SHP77 (cell line): ENCODE measurements at regions not wholly inside any gene's neighbourhood (a gene's known extent, or its start where the extent isn't known, plus 50 kb on each side); places are given as distances from the start of the nearest gene placed in this dataset.

ENCODE experiments used
- DNase-seq, 2 experiments: peaks; one replicate each; lab custom pipeline; 2025; lab: John Stamatoyannopoulos, UW

DNA sequence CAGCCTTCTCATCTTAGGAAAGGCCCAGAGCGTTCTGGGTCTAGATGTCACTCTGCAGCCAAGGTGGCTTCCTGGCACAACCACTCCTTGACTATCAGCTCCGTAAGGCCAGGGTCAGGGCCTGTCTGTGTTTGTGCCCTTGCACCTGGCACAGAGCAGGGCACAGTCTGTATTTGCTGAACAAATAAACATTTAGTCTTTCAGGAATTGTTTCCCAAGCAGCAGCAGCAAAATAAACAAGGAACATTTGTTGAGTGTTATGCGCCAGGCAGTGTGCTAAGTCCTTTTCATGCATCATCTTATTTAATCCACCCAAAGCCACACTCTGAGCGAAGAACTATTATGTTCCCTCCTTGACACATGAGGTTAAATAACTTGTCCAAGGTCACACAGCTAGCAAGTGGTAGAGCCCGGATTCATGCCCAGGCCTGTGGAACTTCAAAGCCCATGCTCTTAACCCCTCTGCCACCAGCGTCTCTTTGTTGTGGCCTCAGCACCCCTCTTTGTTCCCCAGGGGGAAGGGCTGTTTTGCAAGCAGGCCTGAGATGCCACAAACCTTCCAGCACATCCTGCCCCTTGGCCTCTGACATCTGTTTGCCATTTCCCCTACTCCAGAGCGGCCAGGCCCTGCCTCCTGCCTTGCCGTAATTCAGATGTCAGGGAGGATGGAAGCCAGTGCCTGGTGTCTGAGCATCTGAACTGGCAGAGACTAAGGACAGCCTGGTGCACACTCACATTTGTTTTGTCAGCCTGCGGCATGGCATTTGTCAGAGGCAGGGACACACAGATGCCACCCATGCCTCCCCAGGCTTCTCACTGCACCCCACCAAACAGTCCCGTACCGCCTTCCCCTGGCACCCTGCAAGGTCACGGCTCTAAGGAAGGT lies 325.8 kb upstream of the ZMIZ1 start:
- DNase-seq = peak in 1 of 2 experiments; percentile 15

GRCh38 chr10:78744056-78744455 lies 324.7 kb upstream of the ZMIZ1 start:
- no peak for DNase-seq

- no peak for DNase-seq
These were observed 324.2 kb upstream of the ZMIZ1 start for GRCh38 chr10:78744491-78745090.

GRCh38 chr10:78745441-78745840 lies 323.3 kb upstream of the ZMIZ1 start:
- DNase-seq = no peak

GRCh38 chr10:78746155-78746763 lies 322.5 kb upstream of the ZMIZ1 start:
- DNase-seq = no peak

GRCh38 chr10:78747401-78748234 lies 321.1 kb upstream of the ZMIZ1 start:
- DNase-seq = no peak

GRCh38 chr10:78748235-78748533 lies 320.6 kb upstream of the ZMIZ1 start:
- no peak for DNase-seq

- DNase-seq = no peak
These were observed 319.6 kb upstream of the ZMIZ1 start for GRCh38 chr10:78749200-78749599.

DNA sequence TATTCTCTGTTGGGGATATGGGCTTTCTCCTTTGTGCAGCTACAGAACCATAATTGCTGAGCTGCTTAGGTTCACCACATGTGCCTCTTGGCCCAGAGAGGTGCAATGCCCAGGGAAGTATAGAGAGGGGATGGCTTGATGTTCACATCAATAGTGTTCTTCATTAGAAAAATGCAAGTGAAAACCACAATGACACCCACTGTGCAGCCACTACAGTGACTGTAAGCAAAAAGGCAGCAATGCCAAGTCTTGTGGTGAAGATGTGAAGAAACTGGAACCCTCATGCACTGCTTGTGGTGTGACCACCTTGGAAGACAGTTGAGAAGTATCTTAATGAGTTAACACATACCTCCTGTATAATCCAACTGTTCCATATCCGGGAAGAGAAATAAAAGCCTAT lies 318.9 kb upstream of the ZMIZ1 start:
- DNase-seq = no peak

DNA sequence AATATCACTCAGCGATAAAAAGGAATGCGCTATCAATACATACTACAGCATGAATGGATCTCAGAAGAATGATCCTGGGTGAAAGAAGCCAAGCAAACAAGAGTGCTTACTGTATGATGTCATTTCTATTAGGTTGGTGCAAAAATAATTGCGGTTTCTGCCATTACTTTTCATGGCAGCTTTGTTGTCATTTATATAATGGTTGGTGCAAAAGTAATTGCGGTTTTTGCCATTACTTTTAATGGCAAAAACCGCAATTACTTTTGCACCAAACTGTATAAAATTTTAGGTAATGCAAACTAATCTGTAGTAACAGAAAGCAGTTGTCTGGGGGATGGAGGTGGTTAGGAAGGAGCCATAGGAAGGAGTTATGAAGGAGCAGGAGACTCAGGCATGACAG lies 318.3 kb upstream of the ZMIZ1 start:
- DNase-seq = no peak

GRCh38 chr10:78751716-78752115 lies 317.1 kb upstream of the ZMIZ1 start:
- no peak for DNase-seq

DNA sequence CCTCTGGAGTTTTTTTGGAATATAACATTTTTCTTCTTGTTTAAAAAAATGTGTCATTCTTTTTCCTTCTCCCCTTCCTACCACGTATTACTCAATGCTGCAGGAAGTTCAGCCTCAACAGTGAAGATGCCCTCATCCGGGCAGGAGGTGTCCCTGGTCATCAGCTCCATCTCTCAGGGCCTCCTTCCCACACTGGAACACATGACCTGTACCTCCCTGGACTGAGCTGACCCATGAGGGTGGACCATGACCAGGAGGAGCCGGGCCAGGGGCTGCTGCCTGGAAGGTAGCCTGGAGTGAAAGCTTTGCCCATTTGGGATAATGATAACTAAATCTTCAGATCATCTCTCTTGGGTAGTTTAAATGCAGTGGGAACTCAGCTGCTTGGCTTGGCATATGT lies 316.5 kb upstream of the ZMIZ1 start:
- no peak for DNase-seq

DNA sequence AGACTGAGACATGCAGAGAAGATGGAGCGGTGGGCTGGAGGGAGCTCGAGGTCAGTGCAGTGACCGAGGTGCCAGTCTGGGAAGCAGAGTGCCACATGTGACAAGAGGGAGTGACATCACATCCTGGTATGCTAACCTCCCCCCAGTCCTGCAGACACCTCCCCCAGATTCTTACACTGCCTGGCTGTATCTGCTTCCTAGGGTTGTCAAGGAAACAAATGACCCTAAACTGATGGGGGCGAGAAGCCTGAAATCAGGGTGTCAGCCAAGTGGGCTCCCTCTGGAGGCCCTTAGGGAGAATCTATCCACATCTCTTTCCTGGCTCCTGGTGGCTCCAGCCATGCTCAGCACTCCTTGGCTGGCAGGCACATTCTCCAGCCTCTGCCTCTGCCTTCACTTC lies 316.1 kb upstream of the ZMIZ1 start:
- no peak for DNase-seq

DNA sequence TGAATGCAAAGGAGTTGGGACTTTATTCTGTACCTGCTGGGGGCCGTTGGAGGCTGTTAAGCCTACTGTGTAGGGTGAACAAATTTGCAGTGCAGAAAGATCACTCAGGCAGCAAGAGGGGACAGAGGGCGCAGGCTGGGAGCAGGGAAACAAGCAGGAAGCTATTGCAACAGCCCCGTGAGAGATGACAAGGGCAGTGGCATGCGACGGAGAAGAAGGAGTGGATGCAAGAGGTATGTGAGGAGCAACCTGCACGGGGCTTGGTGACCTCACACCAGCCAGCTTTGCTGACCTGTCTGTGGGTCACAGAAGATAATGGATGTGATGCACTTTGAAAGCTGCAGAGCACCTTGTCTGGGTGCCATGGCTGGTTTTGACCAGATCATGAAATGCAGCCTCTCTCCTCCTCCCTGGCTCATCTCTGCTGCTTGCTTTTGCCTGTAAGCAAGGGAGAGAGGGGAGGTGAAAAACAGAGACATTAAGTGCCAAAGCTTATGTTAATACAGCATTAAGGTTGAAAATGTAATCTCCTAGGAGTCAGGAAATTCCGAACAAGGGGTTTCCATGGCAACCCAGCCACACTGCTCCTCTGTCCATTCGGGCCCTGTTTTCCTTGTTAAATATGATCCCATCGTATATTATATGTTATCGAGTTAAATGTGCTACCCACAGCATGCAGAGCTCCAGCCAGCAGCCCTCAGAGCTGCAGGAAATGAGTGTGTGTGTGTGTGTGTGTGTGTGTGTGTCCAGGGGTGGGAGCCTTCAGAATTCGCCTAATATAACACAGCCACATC lies 314.3 kb upstream of the ZMIZ1 start:
- DNase-seq = no peak

DNA sequence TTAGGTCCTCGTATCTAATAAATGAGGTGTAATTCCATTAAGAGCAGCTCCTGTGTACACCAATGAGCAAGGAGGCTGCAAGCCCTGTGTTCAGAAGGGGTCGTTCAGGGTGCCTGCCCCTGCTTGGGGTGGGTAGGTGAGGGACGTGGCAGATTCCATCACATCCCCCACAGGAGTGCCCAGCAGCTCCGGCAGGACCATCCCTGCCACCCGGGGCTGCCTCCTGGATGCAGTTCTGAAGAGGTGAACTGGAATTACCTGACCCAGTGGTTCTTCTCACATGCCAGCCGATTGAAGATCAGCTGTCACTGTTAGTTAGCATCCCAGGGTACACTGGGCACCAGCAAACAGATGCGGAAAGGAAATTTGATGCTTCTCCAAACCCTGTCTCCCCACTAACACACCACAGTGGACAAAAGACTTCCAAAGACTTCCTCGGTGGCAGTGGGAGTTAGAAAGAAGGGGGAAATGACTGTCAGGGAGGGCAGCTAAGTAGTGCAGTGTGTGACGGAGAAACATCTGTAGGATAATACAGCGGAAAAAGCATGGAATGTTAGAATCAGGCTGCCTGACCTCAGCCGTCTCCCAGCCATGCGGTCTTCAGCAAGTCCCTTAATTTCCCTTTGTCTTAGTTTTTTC lies 313.6 kb upstream of the ZMIZ1 start:
- DNase-seq = no peak

- no peak for DNase-seq
These were observed 312.8 kb upstream of the ZMIZ1 start for GRCh38 chr10:78755877-78756455.

GRCh38 chr10:78756604-78757343 lies 312.0 kb upstream of the ZMIZ1 start:
- DNase-seq = peak in 1 of 2 experiments; percentile 24

GRCh38 chr10:78757344-78757925 lies 311.3 kb upstream of the ZMIZ1 start:
- DNase-seq = no peak

DNA sequence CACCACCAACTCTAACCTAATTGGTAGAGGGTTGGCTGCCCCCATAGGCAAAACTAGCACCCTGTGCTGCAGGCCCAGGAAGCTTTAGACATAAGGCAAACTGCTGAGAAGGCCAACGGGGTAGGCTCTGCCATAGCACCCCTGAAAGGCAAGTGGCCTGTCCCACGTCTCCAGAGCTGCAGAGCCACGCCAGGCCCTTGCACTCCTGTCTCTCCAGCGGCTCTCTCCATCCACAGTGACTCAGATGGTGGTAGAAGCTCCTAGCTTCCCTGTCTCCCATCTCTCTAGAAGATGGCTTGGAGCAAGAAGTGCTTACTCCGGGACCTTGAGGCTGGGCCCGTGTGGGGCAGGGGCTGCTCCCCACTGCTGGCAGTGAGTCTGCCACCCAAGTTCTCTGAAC lies 310.6 kb upstream of the ZMIZ1 start:
- DNase-seq = no peak
